ENCODE measurements at regions not wholly inside any gene's neighbourhood (a gene's known extent, or its start where the extent isn't known, plus 50 kb on each side); places are given as distances from the start of the nearest gene placed in this dataset.
"Not testable (repeated sequence)": the region's sequence is repeated elsewhere in the genome, so short reads cannot be mapped to it uniquely, and the experiment has no call there.

GRCh38 chr7:32761451-32762205 lies 129.9 kb downstream of the KBTBD2 start:
- Histone ChIP-seq H3K36me3 (ENCODE audit: control insufficient read depth in 1 of 2, insufficient read depth in 2 of 2, low read length in 2 of 2) (no peaks in the 10 kb centered on the region), H3K4me2 (ENCODE audit: low read length) (no peak overlapping the region), H4K20me1 (ENCODE audit: insufficient read depth) (no peaks in the 10 kb centered on the region), H3K4me1 (ENCODE audit: control insufficient read depth in 1 of 2, insufficient read depth in 2 of 2, low read length in 2 of 2) (no peaks in the 10 kb centered on the region), H3K79me2 (ENCODE audit: insufficient read depth, low read length) (no peaks in the 10 kb centered on the region), H2AFZ (ENCODE audit: low read depth, low read length, poor library complexity, severe bottlenecking) (no peak overlapping the region), H3K27me3 (ENCODE audit: insufficient read depth, low read length) (no peaks in the 10 kb centered on the region), H3K9ac (ENCODE audit: low read length) (no peak overlapping the region), H3K9me2 (ENCODE audit: insufficient read depth) (no peaks in the 10 kb centered on the region), H3K4me3 (replicated peaks in 1 of 2; ENCODE audit: low read depth in 1 of 2, low read length in 2 of 2) (no peak overlapping the region), H3K27ac (ENCODE audit: low read depth, low read length) (no peak overlapping the region), H3K9me3 (ENCODE audit: control insufficient read depth in 1 of 2, insufficient read depth in 1 of 2, low read depth in 1 of 2, low read length in 2 of 2) (no peaks in the 10 kb centered on the region)
- no peak for TF ChIP-seq ZFX (IDR thresholded peaks at IDR 0.05)
- no peak for TF ChIP-seq MAX (IDR thresholded peaks at IDR 0.05)
- TF ChIP-seq POLR2AphosphoS5 (IDR thresholded peaks at IDR 0.05; ENCODE audit: low read depth, low read length) = no peak
- TF ChIP-seq FOSL1 (IDR thresholded peaks at IDR 0.05; ENCODE audit: low read depth) = no peak
- no peak for TF ChIP-seq EZH2phosphoT487 (IDR thresholded peaks at IDR 0.05; ENCODE audit: borderline replicate concordance)
- TF ChIP-seq ZBTB33 (IDR thresholded peaks at IDR 0.05; ENCODE audit: extremely low read depth, insufficient replicate concordance, low read length) = no peak
- TF ChIP-seq RAD21 (IDR thresholded peaks at IDR 0.05; ENCODE audit: low read depth) = no peak
- CTCF ChIA-PET = interaction anchor here (1.4 kb wide), 1 partner anchor 346 kb away, joined by 3 read pairs; no protein-coding TSS in a partner anchor
- intact Hi-C loops (cut with micrococcal nuclease) = no loop called here
- no TSS peak for BruUV-seq (replicated peaks)
- POLR2A ChIA-PET = no interaction called here
- RAD21 ChIA-PET (ENCODE audit: low non-redundant PET in 1 of 2, low total read pairs in 2 of 2, uncharacterized antibody in 2 of 2, unreplicated experiment in 2 of 2) = no interaction called here
- DNase-seq (ENCODE audit: low read depth, low spot score) (no peak), ATAC-seq (no peak)

GRCh38 chr7:32760755-32761154 lies 130.8 kb downstream of the KBTBD2 start:
- H3K9me2 ChIP-seq (ENCODE audit: insufficient read depth); H3K9me3 ChIP-seq (ENCODE audit: control insufficient read depth in 1 of 2, insufficient read depth in 1 of 2, low read depth in 1 of 2, low read length in 2 of 2); H3K4me1 ChIP-seq (ENCODE audit: control insufficient read depth in 1 of 2, insufficient read depth in 2 of 2, low read length in 2 of 2); DNase-seq (ENCODE audit: low read depth, low spot score); intact Hi-C loops (cut with micrococcal nuclease); H3K4me2 ChIP-seq (ENCODE audit: low read length); POLR2A ChIA-PET; CTCF ChIA-PET; RAD21 ChIA-PET (ENCODE audit: low non-redundant PET in 1 of 2, low total read pairs in 2 of 2, uncharacterized antibody in 2 of 2, unreplicated experiment in 2 of 2); BruUV-seq (replicated peaks); H3K27me3 ChIP-seq (ENCODE audit: insufficient read depth, low read length); H4K20me1 ChIP-seq (ENCODE audit: insufficient read depth); H3K27ac ChIP-seq (ENCODE audit: low read depth, low read length); H3K36me3 ChIP-seq (ENCODE audit: control insufficient read depth in 1 of 2, insufficient read depth in 2 of 2, low read length in 2 of 2); H3K4me3 ChIP-seq (replicated peaks in 1 of 2; ENCODE audit: low read depth in 1 of 2, low read length in 2 of 2); ATAC-seq; H3K9ac ChIP-seq (ENCODE audit: low read length); H3K79me2 ChIP-seq (ENCODE audit: insufficient read depth, low read length); H2AFZ ChIP-seq (ENCODE audit: low read depth, low read length, poor library complexity, severe bottlenecking): not testable (repeated sequence)

- POLR2A ChIA-PET; ATAC-seq; RAD21 ChIA-PET (ENCODE audit: low non-redundant PET in 1 of 2, low total read pairs in 2 of 2, uncharacterized antibody in 2 of 2, unreplicated experiment in 2 of 2); H3K79me2 ChIP-seq (ENCODE audit: insufficient read depth, low read length); H3K27ac ChIP-seq (ENCODE audit: low read depth, low read length); DNase-seq (ENCODE audit: low read depth, low spot score); CTCF ChIA-PET; H3K9ac ChIP-seq (ENCODE audit: low read length); BruUV-seq (replicated peaks); H3K27me3 ChIP-seq (ENCODE audit: insufficient read depth, low read length); H3K36me3 ChIP-seq (ENCODE audit: control insufficient read depth in 1 of 2, insufficient read depth in 2 of 2, low read length in 2 of 2); H3K4me2 ChIP-seq (ENCODE audit: low read length); H3K9me3 ChIP-seq (ENCODE audit: control insufficient read depth in 1 of 2, insufficient read depth in 1 of 2, low read depth in 1 of 2, low read length in 2 of 2); H4K20me1 ChIP-seq (ENCODE audit: insufficient read depth); H2AFZ ChIP-seq (ENCODE audit: low read depth, low read length, poor library complexity, severe bottlenecking); H3K4me1 ChIP-seq (ENCODE audit: control insufficient read depth in 1 of 2, insufficient read depth in 2 of 2, low read length in 2 of 2); intact Hi-C loops (cut with micrococcal nuclease); H3K9me2 ChIP-seq (ENCODE audit: insufficient read depth); H3K4me3 ChIP-seq (replicated peaks in 1 of 2; ENCODE audit: low read depth in 1 of 2, low read length in 2 of 2): not testable (repeated sequence)
Observed at GRCh38 chr7:32759859-32760258, 131.7 kb downstream of the KBTBD2 start.
